ENCODE measurements at regions not wholly inside any gene's neighbourhood (a gene's known extent, or its start where the extent isn't known, plus 50 kb on each side); places are given as distances from the start of the nearest gene placed in this dataset.

DNA sequence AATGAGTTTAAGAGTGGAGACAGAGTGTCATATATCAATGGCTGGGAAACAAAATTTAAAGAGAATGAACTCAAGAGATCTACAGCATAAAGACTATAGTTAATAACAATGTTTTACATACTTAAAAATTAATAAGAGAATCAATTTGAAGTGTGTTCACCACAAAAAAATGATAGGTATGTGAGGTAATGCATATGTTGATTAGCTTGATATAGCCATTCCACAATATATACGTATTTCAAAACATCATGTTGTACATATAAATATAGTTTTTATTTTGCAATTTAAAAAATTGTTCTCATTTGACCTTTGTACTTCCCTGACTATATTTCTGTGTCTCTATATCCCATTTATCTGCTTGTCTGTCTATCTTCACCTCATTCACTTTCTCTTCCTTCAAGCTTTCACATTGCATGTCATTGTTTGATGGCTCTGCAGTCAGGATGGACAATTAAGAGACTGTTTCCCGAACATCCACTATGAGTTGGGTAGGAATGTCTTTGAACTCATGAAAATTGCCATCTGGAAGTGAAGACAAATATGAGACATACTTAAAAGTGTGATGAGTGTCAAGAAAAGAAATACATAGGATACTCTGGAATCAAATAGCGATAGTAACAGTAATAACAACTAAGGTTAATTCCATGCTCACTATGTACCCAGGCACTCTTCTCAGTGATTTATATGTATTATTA is 359.9 kb upstream of the ACTBL2 start:
- Histone ChIP-seq H3K27ac (no peak overlapping the region), H3K9me3 (no peaks in the 10 kb centered on the region), H3K36me3 (no peaks in the 10 kb centered on the region), H3K4me1 (peaks cover 0 to 8% of the 10 kb centered on the region in 2 donors), H3K27me3 (no peaks in the 10 kb centered on the region), H3K4me3 (no peak overlapping the region)
- no peak for DNase-seq (ENCODE audit: low spot score)
- TF ChIP-seq, protein P1, sequence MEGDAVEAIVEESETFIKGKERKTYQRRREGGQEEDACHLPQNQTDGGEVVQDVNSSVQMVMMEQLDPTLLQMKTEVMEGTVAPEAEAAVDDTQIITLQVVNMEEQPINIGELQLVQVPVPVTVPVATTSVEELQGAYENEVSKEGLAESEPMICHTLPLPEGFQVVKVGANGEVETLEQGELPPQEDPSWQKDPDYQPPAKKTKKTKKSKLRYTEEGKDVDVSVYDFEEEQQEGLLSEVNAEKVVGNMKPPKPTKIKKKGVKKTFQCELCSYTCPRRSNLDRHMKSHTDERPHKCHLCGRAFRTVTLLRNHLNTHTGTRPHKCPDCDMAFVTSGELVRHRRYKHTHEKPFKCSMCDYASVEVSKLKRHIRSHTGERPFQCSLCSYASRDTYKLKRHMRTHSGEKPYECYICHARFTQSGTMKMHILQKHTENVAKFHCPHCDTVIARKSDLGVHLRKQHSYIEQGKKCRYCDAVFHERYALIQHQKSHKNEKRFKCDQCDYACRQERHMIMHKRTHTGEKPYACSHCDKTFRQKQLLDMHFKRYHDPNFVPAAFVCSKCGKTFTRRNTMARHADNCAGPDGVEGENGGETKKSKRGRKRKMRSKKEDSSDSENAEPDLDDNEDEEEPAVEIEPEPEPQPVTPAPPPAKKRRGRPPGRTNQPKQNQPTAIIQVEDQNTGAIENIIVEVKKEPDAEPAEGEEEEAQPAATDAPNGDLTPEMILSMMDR (IDR thresholded peaks at IDR 0.05), result no peak

DNA sequence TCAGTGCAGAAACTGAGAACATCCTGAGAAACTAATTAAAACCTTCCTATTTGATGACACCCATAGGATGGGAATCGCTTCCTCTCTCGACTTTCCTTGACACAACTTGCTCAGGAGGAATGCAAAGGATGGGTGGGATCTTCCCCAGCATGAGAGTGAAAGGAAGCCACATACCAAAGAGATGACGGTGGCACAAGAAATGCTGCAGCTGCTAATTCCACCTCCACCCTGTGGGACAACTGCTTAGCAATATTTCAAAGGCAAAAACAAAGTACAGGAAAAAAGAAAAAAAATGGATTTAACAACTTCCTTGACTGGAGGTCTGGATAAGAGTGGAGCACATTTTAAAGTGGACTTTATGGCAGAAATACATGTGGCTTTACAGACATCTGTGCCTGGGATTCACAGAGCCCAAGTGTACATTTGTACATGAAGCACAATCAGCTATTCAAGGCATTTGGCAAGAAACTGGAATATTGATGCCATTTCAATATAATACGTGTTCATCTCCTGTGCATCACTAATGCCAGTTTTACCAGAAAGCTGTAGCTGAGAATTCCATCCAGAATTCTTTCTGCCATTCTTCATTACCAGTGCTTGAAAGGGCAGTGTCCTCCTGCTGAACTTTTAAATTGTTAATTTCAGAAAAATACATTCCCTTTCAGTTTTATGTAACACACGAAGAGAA is 359.2 kb upstream of the ACTBL2 start:
- Histone ChIP-seq H3K4me3 (no peak overlapping the region), H3K27me3 (no peaks in the 10 kb centered on the region), H3K27ac (no peak overlapping the region), H3K36me3 (no peaks in the 10 kb centered on the region), H3K4me1 (peaks cover 0 to 7% of the 10 kb centered on the region in 2 donors), H3K9me3 (no peaks in the 10 kb centered on the region)
- TF ChIP-seq, protein P1 (IDR thresholded peaks at IDR 0.05), result no peak
- DNase-seq (ENCODE audit: low spot score), result no peak

DNA sequence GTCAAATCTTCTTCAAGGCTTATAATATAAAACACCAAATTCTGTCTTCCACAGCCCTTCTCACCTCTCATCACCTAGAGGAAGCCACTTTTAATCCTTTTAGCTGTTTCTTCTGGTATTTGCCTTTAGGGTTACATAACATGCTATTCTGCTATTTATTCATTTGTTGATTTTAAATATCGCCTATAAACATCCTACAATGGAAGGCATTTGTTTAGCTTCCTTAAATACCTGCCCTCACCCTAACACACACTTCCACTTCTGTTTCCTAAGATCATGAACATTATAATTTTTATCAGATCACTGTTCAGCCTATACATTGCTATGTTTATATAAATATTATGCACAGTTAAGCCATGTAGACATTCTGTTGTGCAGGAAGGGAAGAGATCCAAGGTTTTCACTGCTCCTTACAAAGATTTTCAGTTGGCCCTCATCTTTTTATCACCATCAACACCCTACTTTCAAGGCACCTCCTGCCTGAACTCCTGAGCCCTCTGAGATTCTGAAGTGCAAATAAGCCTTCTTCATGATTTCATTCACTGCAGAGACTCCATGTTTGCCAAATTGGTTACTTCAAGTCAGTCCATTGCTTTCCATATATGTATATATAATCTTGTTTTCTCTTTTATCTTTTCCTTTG is 356.9 kb upstream of the ACTBL2 start:
- no peaks in the 10 kb centered on the region for H3K9me3 ChIP-seq
- H3K36me3 ChIP-seq, result no peaks in the 10 kb centered on the region
- H3K27me3 ChIP-seq, result no peaks in the 10 kb centered on the region
- H3K4me1 ChIP-seq, result peaks cover 0 to 4% of the 10 kb centered on the region in 2 donors
- DNase-seq (ENCODE audit: low spot score), result no peak
- H3K27ac ChIP-seq, result no peak overlapping the region
- H3K4me3 ChIP-seq, result no peak overlapping the region
- TF ChIP-seq, protein P1 (IDR thresholded peaks at IDR 0.05), result no peak

DNA sequence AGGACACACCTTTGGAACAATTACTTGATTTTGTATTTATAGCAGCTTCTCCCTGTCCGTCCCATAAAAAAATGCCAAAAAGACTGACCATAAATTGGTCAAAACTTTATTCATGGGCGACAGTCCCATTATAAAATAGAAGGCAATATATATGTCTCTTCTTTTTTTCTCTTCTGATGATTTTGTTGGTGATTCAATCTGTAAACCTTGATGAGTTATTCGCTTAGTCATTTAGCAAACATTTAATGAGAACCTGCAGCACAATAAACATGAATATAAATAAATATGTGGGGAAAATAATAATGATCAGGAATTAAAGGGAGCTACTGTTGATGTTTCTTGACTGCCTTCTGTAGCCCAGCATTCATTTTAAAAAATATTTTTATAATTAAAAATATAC is 356.4 kb upstream of the ACTBL2 start:
- DNase-seq (ENCODE audit: low spot score), result no peak
- Histone ChIP-seq H3K9me3 (no peaks in the 10 kb centered on the region), H3K27me3 (no peaks in the 10 kb centered on the region), H3K36me3 (no peaks in the 10 kb centered on the region), H3K4me3 (no peak overlapping the region), H3K27ac (no peak overlapping the region), H3K4me1 (peaks cover 0 to 4% of the 10 kb centered on the region in 2 donors)
- TF ChIP-seq, protein P1 (IDR thresholded peaks at IDR 0.05), result no peak

DNA sequence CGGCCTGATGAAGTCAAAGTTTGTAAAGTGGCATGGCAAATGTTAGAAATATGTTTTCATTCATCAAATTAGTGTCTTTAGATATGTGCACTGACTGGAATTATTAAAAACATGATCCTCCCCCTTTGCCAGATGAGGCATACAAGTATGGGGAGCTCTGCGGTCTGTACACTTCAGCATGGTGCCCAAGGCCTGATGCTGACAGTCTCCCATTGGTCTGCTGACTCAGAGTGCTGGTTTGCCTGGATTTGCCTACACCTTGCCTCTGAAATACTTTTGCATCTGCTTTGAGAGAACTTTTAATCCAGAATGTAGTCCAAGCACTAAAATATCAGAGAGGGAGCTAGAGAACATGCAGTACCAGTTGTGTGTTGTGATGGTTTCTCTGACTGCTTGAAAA is 354.3 kb upstream of the ACTBL2 start:
- H3K27ac ChIP-seq, result no peak overlapping the region
- H3K27me3 ChIP-seq, result no peaks in the 10 kb centered on the region
- no peak overlapping the region for H3K4me3 ChIP-seq
- H3K9me3 ChIP-seq, result no peaks in the 10 kb centered on the region
- no peak for DNase-seq (ENCODE audit: low spot score)
- peaks cover 0 to 1% of the 10 kb centered on the region in 2 donors for H3K4me1 ChIP-seq
- TF ChIP-seq, protein P1 (IDR thresholded peaks at IDR 0.05), result no peak
- no peaks in the 10 kb centered on the region for H3K36me3 ChIP-seq
